ENCODE measurements at regions not wholly inside any gene's neighbourhood (a gene's known extent, or its start where the extent isn't known, plus 50 kb on each side); places are given as distances from the start of the nearest gene placed in this dataset.
"Not testable (repeated sequence)": the region's sequence is repeated elsewhere in the genome, so short reads cannot be mapped to it uniquely, and the experiment has no call there.

GRCh38 chr4:31474221-31474620, 754.1 kb downstream of the PCDH7 start:
- H3K4me1 ChIP-seq = no peaks in the 10 kb centered on the region
- no peaks in the 10 kb centered on the region for H3K27me3 ChIP-seq
- no peak for DNase-seq (ENCODE audit: low spot score in 2 of 2)
- H3K36me3 ChIP-seq = no peaks in the 10 kb centered on the region
- no peak overlapping the region for H3K27ac ChIP-seq
- WGBS, 2 donors = 48 to 50% methylated on average over 1 of the region's 1 CpG
- H3K9me3 ChIP-seq = peaks cover 0 to 12% (median 0%) of the 10 kb centered on the region in 4 donors
- H3K4me3 ChIP-seq = no peak overlapping the region
- TF ChIP-seq POLR2A (IDR thresholded peaks at IDR 0.05) (no peak), CTCF (IDR thresholded peaks at IDR 0.05) (no peak), EP300 (IDR thresholded peaks at IDR 0.05) (no peak)

- no peak overlapping the region for H3K27ac ChIP-seq
- H3K9me3 ChIP-seq = no peaks in the 10 kb centered on the region
- TF ChIP-seq POLR2A (IDR thresholded peaks at IDR 0.05) = no peak
- TF ChIP-seq CTCF (IDR thresholded peaks at IDR 0.05) = no peak
- TF ChIP-seq EP300 (IDR thresholded peaks at IDR 0.05) = no peak
- WGBS, 2 donors = 88 to 93% methylated on average over 1 of the region's 1 CpG
- H3K27me3 ChIP-seq = no peaks in the 10 kb centered on the region
- DNase-seq (ENCODE audit: low spot score in 2 of 2) = no peak
- no peaks in the 10 kb centered on the region for H3K4me1 ChIP-seq
- no peak overlapping the region for H3K4me3 ChIP-seq
- H3K36me3 ChIP-seq = no peaks in the 10 kb centered on the region
These were observed 762.5 kb downstream of the PCDH7 start for GRCh38 chr4:31482691-31483090.

GRCh38 chr4:31499216-31499615, 779.0 kb downstream of the PCDH7 start:
- WGBS, 2 donors = 85 to 88% methylated on average over 3 of the region's 3 CpGs
- not testable (repeated sequence) for H3K27me3 ChIP-seq; H3K9me3 ChIP-seq; H3K4me3 ChIP-seq; H3K4me1 ChIP-seq; H3K36me3 ChIP-seq; DNase-seq (ENCODE audit: low spot score in 2 of 2); H3K27ac ChIP-seq

GRCh38 chr4:31516520-31516919, 796.4 kb downstream of the PCDH7 start:
- no peak for TF ChIP-seq CTCF (IDR thresholded peaks at IDR 0.05)
- no peak for TF ChIP-seq EP300 (IDR thresholded peaks at IDR 0.05)
- no peak for TF ChIP-seq POLR2A (IDR thresholded peaks at IDR 0.05)
- Histone ChIP-seq H3K27ac (no peak overlapping the region), H3K36me3 (no peaks in the 10 kb centered on the region), H3K4me3 (no peak overlapping the region), H3K4me1 (no peaks in the 10 kb centered on the region), H3K9me3 (no peaks in the 10 kb centered on the region), H3K27me3 (no peaks in the 10 kb centered on the region)
- DNase-seq (ENCODE audit: low spot score in 2 of 2) = no peak
- WGBS, 2 donors = 81 to 88% methylated on average over 1 of the region's 1 CpG

- no peaks in the 10 kb centered on the region for H3K27me3 ChIP-seq
- WGBS, 2 donors = 77 to 81% methylated on average over 3 of the region's 3 CpGs
- TF ChIP-seq CTCF (IDR thresholded peaks at IDR 0.05) = no peak
- no peak for TF ChIP-seq EP300 (IDR thresholded peaks at IDR 0.05)
- no peak for TF ChIP-seq POLR2A (IDR thresholded peaks at IDR 0.05)
- H3K36me3 ChIP-seq = no peaks in the 10 kb centered on the region
- no peak overlapping the region for H3K4me3 ChIP-seq
- DNase-seq (ENCODE audit: low spot score in 2 of 2) = no peak
- H3K27ac ChIP-seq = no peak overlapping the region
- H3K4me1 ChIP-seq = no peaks in the 10 kb centered on the region
- peaks cover 0 to 4% (median 1%) of the 10 kb centered on the region in 4 donors for H3K9me3 ChIP-seq
These were observed 798.7 kb downstream of the PCDH7 start for GRCh38 chr4:31518796-31519250.

GRCh38 chr4:31530555-31530954, 810.4 kb downstream of the PCDH7 start:
- H3K36me3 ChIP-seq = no peaks in the 10 kb centered on the region
- no peak for DNase-seq (ENCODE audit: low spot score in 2 of 2)
- WGBS, 2 donors = 59 to 63% methylated on average over 3 of the region's 3 CpGs
- peaks cover 0 to 27% (median 2%) of the 10 kb centered on the region in 4 donors for H3K9me3 ChIP-seq
- H3K27me3 ChIP-seq = no peaks in the 10 kb centered on the region
- H3K27ac ChIP-seq = no peak overlapping the region
- TF ChIP-seq EP300 (IDR thresholded peaks at IDR 0.05) (no peak), CTCF (IDR thresholded peaks at IDR 0.05) (no peak), POLR2A (IDR thresholded peaks at IDR 0.05) (no peak)
- H3K4me1 ChIP-seq = no peaks in the 10 kb centered on the region
- H3K4me3 ChIP-seq = no peak overlapping the region
